ENCODE measurements at regions not wholly inside any gene's neighbourhood (a gene's known extent, or its start where the extent isn't known, plus 50 kb on each side); places are given as distances from the start of the nearest gene placed in this dataset.

GRCh38 chr18:2302012-2302411 is 269.3 kb downstream of the METTL4 start:
- TF ChIP-seq SUZ12 (IDR thresholded peaks at IDR 0.05; ENCODE audit: extremely low read depth, insufficient read depth, insufficient read length) = no peak
- TF ChIP-seq ZNF274 (IDR thresholded peaks at IDR 0.05; ENCODE audit: low read depth, low read length) = no peak

All from NT2/D1 (cell line).